Sciatic nerve (tissue), 2 donors: ENCODE measurements at regions not wholly inside any gene's neighbourhood (a gene's known extent, or its start where the extent isn't known, plus 50 kb on each side); places are given as distances from the start of the nearest gene placed in this dataset.
"Not testable (repeated sequence)": the region's sequence is repeated elsewhere in the genome, so short reads cannot be mapped to it uniquely, and the experiment has no call there.

Experiments
- ATAC-seq: fragments of 200-7000 bp; cut with Tn5 transposase; one replicate; pipeline ENCODE4 v1.9.1; 2020; ENCODE audit warnings: mild to moderate bottlenecking, moderate library complexity
- DNase-seq: peaks from one replicate; pipeline ENCODE4 v3.0.0-alpha.2; 2020; ENCODE audit warnings: low spot score
- intact Hi-C: fragments of 100-400 bp; cut with DNase I; formaldehyde crosslinking; loops from one replicate; pipeline ENCODE4 v1.14.2; 2022
- donor health status: DM: no; HTN: no; CAD: no.
- donor health status: DM: no; HTN: no; CAD: no.

- intact Hi-C loops = loop anchor here (10.0 kb wide), 1 partner anchor 452 kb away; no protein-coding TSS in a partner anchor
- ATAC-seq = no peak
- DNase-seq = no peak
These were observed 65.3 kb upstream of the TARDBP start for GRCh38 chr1:10947181-10947580.

GRCh38 chr1:10947691-10948462 is 64.6 kb upstream of the TARDBP start:
- no peak for DNase-seq
- intact Hi-C loops = loop anchor here (10.0 kb wide), 1 partner anchor 453 kb away; no protein-coding TSS in a partner anchor
- no peak for ATAC-seq

DNA sequence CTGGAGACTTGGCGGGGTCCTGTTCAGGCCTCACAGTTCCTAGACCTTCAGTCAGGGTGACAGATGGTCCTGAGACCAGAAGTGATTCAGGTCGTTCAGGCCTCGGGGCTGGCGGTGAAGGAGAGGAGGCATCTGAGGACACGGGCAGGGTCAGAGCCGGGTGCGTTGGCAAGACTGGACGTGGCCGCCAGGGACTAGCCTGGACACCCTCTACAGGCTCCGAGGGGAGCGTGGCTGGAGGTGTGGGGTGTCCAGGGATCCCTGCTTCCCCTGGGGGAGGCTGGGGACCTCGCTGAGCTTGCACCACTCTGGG is 64.0 kb upstream of the TARDBP start:
- ATAC-seq (no peak), DNase-seq (no peak)
- intact Hi-C loops = loop anchor here (10.0 kb wide), 1 partner anchor 454 kb away; no protein-coding TSS in a partner anchor

DNA sequence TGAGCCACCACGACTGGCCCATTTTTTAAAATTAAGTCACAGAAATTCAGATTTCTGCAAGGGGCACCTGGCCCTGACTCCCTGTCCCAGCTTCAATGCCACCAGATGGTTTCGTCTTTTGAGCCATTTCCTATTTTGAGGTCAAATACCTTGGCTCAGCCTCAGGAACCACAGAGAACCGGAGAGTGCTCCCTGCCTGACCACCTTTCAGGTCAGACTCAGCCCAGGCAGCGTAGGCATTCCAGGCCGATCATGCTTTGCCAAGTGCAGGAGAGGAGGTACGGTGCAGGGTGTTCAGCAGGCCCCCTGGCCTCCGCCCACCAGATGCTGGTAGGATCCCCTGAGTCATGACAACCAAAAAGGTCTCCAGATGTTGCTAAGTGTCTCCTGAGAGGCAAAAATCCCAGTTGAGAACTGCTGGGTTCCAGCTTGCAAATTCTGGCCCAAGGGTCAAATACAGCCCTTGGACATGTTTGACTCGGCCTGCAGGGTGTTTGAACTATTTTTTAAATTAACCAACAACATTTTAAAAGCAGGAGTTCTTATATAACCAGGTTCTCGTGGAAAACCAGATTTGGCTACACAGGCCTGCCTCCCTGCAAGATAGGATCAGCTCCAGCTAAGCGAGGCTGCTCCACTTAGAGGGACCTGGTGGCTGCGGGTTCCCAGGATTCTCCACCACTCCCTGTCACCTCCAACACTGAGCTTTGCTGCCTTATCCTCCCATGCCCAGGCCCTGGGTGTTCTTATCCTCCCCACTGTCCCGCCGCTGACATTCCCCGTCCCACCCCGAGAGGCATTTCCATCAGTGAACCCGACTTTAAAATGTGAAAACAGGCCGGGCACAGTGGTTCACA is 61.9 kb upstream of the TARDBP start:
- DNase-seq (no peak), ATAC-seq (no peak)
- intact Hi-C loops = no loop called here

DNA sequence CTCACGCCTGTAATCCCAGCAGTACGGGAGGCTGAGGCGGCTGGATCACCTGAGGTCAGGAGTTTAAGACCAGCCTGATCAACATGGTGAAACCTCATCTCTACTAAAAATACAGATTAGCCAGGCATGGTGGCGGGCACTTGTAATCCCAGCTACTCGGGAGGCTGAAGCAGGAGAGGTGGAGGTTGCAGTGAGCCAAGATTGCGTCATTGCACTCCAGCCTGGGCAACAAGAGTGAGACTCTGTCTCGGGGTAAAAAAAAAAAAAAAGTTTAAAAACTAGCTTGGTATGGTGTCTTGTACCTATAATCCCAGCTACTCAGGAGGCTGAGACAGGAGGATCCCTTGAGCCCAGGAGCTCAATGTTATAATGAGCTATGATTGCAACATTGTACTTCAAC is 61.2 kb upstream of the TARDBP start:
- DNase-seq, ATAC-seq, intact Hi-C loops: not testable (repeated sequence)

DNA sequence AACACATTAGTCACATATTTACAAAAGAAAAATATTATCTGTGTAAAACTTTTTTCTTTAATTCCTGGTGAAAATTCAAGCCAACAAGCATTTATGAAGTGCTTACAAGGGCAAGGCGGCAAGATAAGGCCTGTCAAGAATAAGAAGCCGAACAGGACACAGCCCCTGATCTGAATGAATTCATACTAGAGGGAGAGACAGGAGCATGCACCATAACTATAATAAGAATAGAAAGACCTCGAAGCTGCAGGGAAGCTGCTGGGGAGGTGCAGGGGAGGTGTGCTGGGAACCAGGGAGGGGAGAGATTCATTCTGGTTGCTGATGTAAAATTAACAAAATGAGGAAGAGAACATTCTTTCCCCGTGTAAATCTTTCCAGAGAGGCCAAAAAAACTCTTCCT is 60.5 kb upstream of the TARDBP start:
- ATAC-seq (no peak), DNase-seq (no peak)
- intact Hi-C loops = no loop called here

DNA sequence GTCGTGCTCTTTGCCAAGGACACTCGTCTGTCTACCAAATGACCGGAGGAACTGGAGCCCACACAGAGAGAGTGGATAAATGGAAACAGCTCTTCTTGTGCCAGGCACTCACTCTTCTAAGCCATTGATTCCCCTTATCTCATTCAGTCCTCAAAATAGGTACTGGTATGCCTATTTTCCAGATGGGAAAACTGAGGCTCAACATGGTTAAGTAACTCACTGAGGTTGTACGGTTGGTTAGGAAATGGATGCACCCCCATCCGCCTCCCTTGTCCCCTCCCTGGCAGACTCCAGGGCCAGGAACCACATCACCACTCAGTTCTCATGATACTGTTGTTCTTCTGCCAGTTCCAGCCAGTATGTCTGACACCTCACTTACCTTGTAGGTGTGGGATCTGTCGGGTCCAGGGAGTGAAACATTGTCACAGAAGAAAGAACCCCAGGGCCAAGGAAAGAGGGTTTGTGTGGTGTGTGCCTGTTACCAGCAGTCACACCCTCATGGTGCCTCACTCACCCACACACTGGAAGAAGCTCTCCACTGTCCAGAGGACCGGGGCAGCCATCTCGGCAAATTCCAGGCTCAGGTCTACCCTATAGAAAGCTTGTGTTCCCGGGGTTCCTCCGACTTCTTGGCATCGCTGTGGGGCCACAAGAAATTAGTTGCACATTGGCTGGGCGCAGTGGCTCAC is 58.8 kb upstream of the TARDBP start:
- intact Hi-C loops = no loop called here
- ATAC-seq (no peak), DNase-seq (no peak)

GRCh38 chr1:10957133-10957532 is 55.3 kb upstream of the TARDBP start:
- ATAC-seq (no peak), DNase-seq (no peak)
- intact Hi-C loops = no loop called here

- intact Hi-C loops = no loop called here
- DNase-seq (no peak), ATAC-seq (no peak)
These were observed 53.8 kb upstream of the TARDBP start for GRCh38 chr1:10958614-10959013.

DNA sequence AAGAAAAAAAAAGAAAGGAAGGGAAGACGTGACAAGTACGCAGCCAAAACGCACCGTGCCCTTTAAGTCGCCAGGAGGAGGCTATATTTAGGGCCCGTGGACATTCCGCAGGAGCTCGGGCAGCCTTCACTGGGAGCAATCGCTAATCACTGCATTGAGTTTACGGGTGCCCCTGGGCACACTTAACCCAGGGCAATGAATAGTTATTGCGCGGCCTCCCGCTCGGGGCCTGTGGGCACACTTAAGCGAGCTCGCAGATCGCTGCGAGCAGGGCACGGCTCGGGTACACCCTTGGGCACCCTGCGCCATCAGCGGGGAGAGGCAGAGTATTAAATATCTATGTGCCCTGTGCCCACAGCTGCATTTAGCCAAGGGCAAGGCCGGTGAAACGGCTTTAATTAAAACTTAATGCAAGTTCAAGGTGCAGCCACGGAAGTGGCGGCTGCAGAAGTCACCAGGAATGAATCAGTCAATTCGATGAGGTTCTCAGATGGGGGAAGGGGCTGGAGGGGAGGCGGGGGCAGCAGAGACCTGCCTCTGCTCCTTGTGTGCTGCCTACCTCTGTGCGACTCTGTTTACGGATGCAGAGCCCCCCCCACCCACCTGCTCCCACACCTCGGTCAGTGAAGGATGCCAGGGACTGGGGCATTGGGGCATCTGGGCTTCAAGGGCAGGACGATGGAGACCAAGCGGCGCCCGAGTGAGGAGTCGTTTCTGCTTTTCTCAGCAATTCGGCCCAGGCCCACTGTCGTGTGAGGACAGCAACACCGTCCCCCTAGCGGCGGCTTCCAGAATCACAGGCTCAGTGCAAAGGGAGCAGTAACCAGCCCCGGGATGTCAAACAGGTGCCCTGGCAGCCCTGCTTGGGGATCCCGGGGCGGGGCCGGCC is 51.8 kb upstream of the TARDBP start:
- DNase-seq = peak; percentile 92
- intact Hi-C loops = no loop called here
- ATAC-seq = peak; percentile 77

DNA sequence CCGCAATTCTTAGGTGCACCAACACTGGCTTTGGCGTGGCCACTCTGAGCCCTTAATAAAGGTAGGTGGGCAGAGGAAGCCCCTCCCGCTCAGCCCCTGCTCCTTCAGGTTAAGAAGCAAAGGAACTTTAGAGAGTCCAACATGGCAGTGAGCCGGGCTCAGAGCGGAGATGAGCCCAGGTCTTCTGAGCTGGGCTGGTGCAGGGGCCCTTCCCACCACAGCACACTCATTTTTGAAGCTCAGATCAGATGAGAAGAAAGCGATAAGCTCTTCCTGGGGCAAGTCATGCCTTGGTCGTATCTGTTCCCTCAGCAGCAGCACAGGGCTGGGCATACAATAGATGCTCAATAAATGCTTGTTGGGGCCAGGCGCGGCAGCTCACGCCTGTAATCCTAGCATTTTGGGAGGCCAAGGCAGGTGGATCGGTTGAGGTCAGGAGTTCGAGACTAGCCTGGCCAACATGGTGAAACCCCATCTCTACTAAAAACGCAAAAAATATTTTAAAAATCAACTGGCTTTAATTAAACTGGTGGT is 51.1 kb upstream of the TARDBP start:
- intact Hi-C loops = no loop called here
- ATAC-seq (peak; percentile 11), DNase-seq (no peak)

- intact Hi-C loops = no loop called here
- DNase-seq (no peak), ATAC-seq (no peak)
These were observed 50.0 kb upstream of the TARDBP start for GRCh38 chr1:10962483-10962882.
